ENCODE measurements at regions not wholly inside any gene's neighbourhood (a gene's known extent, or its start where the extent isn't known, plus 50 kb on each side); places are given as distances from the start of the nearest gene placed in this dataset.
A peak's percentile ranks its signal among the peaks of the same experiment; 100 is the strongest.

DNA sequence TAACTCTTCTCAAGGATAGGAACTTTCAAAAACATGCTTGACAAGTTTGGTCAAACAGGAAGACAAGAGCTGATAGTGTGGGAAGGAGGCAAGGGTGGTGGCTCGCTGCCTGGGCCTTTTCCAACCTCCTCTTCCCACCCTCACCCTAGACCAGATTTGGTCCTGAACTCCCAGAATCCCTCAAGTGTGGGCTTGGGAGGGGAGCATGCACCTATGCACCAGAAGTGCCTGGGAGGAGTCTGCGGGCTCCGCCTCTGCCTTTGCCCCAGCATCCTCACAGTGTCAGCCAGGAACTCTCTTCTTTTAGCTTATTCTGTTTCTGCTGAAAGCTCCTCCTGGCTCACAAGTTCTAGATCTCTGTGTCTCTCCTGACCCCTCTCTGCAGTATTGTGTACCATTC lies 126.2 kb upstream of the MRPS22 start:
- Histone ChIP-seq H3K23ac (ENCODE audit: low read depth, low read length, poor library complexity) (no peak overlapping the region), H2AFZ (ENCODE audit: low read length) (no peak overlapping the region), H4K91ac (ENCODE audit: low read depth, low read length, poor library complexity) (no peak overlapping the region), H2AK5ac (ENCODE audit: low read depth, low read length) (no peak overlapping the region), H3K4ac (ENCODE audit: low read length) (no peak overlapping the region), H2BK15ac (ENCODE audit: low read length) (no peak overlapping the region), H4K8ac (ENCODE audit: low read depth, low read length) (no peak overlapping the region), H3K36me3 (replicated peaks in 1 of 2; ENCODE audit: control insufficient read depth in 2 of 2, insufficient read depth in 2 of 2, low read length in 2 of 2) (no peaks in the 10 kb centered on the region), H3K14ac (ENCODE audit: low read length) (no peak overlapping the region), H3K79me1 (ENCODE audit: low read depth, low read length) (no peaks in the 10 kb centered on the region), H3K27me3 (ENCODE audit: control insufficient read depth in 3 of 3, insufficient read depth in 3 of 3, low read depth in 1 of 3, low read length in 3 of 3) (peaks cover 0 to 3% (median 0%) of the 10 kb centered on the region in 3 experiments), H3K4me3 (ENCODE audit: low read length in 2 of 2) (no peak overlapping the region), H3K27ac (replicated peaks; ENCODE audit: low read length) (no peak overlapping the region), H3K4me2 (ENCODE audit: insufficient read depth, low read length, poor library complexity, severe bottlenecking) (no peak overlapping the region), H2BK12ac (ENCODE audit: low read length) (no peak overlapping the region), H3K9ac (ENCODE audit: low read depth, low read length, poor library complexity) (no peak overlapping the region), H2BK5ac (ENCODE audit: low read length) (no peak overlapping the region), H3K4me1 (ENCODE audit: control insufficient read depth in 2 of 2, insufficient read depth in 1 of 2, low read depth in 1 of 2, low read length in 2 of 2) (no peaks in the 10 kb centered on the region), H3K9me3 (replicated peaks in 1 of 2; ENCODE audit: control insufficient read depth in 2 of 2, insufficient read depth in 1 of 2, low read depth in 1 of 2, low read length in 2 of 2) (no peaks in the 10 kb centered on the region), H3K18ac (ENCODE audit: low read length) (no peak overlapping the region), H2BK120ac (ENCODE audit: low read depth, low read length) (no peak overlapping the region)
- no CpG with 5 or more reads among the region's 3 CpGs for WGBS, 2 donors (ENCODE audit: extremely low coverage in 2 of 2, insufficient read length in 2 of 2, insufficient replicate concordance in 1 of 2)
- no peak for DNase-seq (ENCODE audit: low spot score)

DNA sequence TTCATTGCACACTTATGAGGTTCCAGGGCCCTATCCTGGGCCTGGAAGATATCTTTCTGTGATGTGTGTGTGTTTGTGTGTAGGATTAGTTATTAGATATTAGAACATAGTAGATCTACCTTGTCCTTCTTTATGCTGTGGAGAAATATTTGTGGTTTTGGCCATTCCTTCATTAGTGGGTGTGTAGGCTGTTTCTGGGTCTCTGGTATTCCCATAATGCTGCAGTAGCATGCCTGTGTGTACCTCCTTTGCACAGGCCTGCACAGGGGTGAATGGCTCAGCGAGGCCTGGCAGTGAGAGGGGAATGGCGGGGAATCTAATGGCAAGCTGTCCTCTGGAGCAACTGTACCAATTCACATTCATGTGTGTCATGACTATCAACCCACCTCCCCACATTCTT lies 125.8 kb upstream of the MRPS22 start:
- H3K23ac ChIP-seq (ENCODE audit: low read depth, low read length, poor library complexity), result no peak overlapping the region
- WGBS, 2 donors (ENCODE audit: extremely low coverage in 2 of 2, insufficient read length in 2 of 2, insufficient replicate concordance in 1 of 2), result no CpG with 5 or more reads among the region's 2 CpGs
- no peaks in the 10 kb centered on the region for H3K79me1 ChIP-seq (ENCODE audit: low read depth, low read length)
- no peaks in the 10 kb centered on the region for H3K4me1 ChIP-seq (ENCODE audit: control insufficient read depth in 2 of 2, insufficient read depth in 1 of 2, low read depth in 1 of 2, low read length in 2 of 2)
- no peak overlapping the region for H3K4ac ChIP-seq (ENCODE audit: low read length)
- no peak overlapping the region for H3K4me2 ChIP-seq (ENCODE audit: insufficient read depth, low read length, poor library complexity, severe bottlenecking)
- H2BK15ac ChIP-seq (ENCODE audit: low read length), result no peak overlapping the region
- DNase-seq (ENCODE audit: low spot score), result no peak
- H4K91ac ChIP-seq (ENCODE audit: low read depth, low read length, poor library complexity), result no peak overlapping the region
- no peaks in the 10 kb centered on the region for H3K9me3 ChIP-seq (replicated peaks in 1 of 2; ENCODE audit: control insufficient read depth in 2 of 2, insufficient read depth in 1 of 2, low read depth in 1 of 2, low read length in 2 of 2)
- no peak overlapping the region for H2BK5ac ChIP-seq (ENCODE audit: low read length)
- H2BK12ac ChIP-seq (ENCODE audit: low read length), result no peak overlapping the region
- H3K18ac ChIP-seq (ENCODE audit: low read length), result no peak overlapping the region
- H3K9ac ChIP-seq (ENCODE audit: low read depth, low read length, poor library complexity), result no peak overlapping the region
- H4K8ac ChIP-seq (ENCODE audit: low read depth, low read length), result no peak overlapping the region
- H3K4me3 ChIP-seq (ENCODE audit: low read length in 2 of 2), result no peak overlapping the region
- H2AK5ac ChIP-seq (ENCODE audit: low read depth, low read length), result no peak overlapping the region
- peaks cover 0 to 3% (median 0%) of the 10 kb centered on the region in 3 experiments for H3K27me3 ChIP-seq (ENCODE audit: control insufficient read depth in 3 of 3, insufficient read depth in 3 of 3, low read depth in 1 of 3, low read length in 3 of 3)
- H2AFZ ChIP-seq (ENCODE audit: low read length), result no peak overlapping the region
- no peak overlapping the region for H2BK120ac ChIP-seq (ENCODE audit: low read depth, low read length)
- H3K27ac ChIP-seq (replicated peaks; ENCODE audit: low read length), result no peak overlapping the region
- no peaks in the 10 kb centered on the region for H3K36me3 ChIP-seq (replicated peaks in 1 of 2; ENCODE audit: control insufficient read depth in 2 of 2, insufficient read depth in 2 of 2, low read length in 2 of 2)
- no peak overlapping the region for H3K14ac ChIP-seq (ENCODE audit: low read length)

DNA sequence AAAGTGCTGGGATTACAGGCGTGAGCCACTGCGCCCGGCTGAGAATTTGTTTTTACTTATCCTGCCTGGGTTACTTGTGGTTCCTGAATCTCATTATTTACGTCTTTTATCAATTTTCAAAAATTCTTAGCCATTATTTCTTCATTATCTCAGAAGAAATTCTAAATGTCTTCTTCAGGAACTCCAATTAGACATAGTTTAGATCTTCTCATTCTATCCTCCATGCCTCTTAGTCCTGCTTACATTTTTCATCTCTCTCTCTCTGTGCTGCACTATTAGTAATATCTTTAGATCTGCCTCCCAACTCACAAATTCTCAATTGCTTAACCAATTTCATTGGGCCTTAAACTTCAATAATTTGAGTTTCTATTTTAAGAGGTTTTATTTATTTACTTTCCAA lies 124.4 kb upstream of the MRPS22 start:
- Histone ChIP-seq H2BK5ac (ENCODE audit: low read length) (no peak overlapping the region), H3K79me1 (ENCODE audit: low read depth, low read length) (no peaks in the 10 kb centered on the region), H2BK15ac (ENCODE audit: low read length) (no peak overlapping the region), H4K8ac (ENCODE audit: low read depth, low read length) (no peak overlapping the region), H3K9ac (ENCODE audit: low read depth, low read length, poor library complexity) (no peak overlapping the region), H3K27ac (replicated peaks; ENCODE audit: low read length) (no peak overlapping the region), H2AFZ (ENCODE audit: low read length) (no peak overlapping the region), H3K4me3 (ENCODE audit: low read length in 2 of 2) (no peak overlapping the region), H2BK120ac (ENCODE audit: low read depth, low read length) (no peak overlapping the region), H2BK12ac (ENCODE audit: low read length) (no peak overlapping the region), H3K4me1 (ENCODE audit: control insufficient read depth in 2 of 2, insufficient read depth in 1 of 2, low read depth in 1 of 2, low read length in 2 of 2) (no peaks in the 10 kb centered on the region), H3K18ac (ENCODE audit: low read length) (no peak overlapping the region), H2AK5ac (ENCODE audit: low read depth, low read length) (no peak overlapping the region), H3K27me3 (ENCODE audit: control insufficient read depth in 3 of 3, insufficient read depth in 3 of 3, low read depth in 1 of 3, low read length in 3 of 3) (peaks cover 0 to 3% (median 0%) of the 10 kb centered on the region in 3 experiments), H3K23ac (ENCODE audit: low read depth, low read length, poor library complexity) (no peak overlapping the region), H3K36me3 (replicated peaks in 1 of 2; ENCODE audit: control insufficient read depth in 2 of 2, insufficient read depth in 2 of 2, low read length in 2 of 2) (no peaks in the 10 kb centered on the region), H4K91ac (ENCODE audit: low read depth, low read length, poor library complexity) (no peak overlapping the region), H3K4ac (ENCODE audit: low read length) (no peak overlapping the region), H3K14ac (ENCODE audit: low read length) (no peak overlapping the region), H3K9me3 (replicated peaks in 1 of 2; ENCODE audit: control insufficient read depth in 2 of 2, insufficient read depth in 1 of 2, low read depth in 1 of 2, low read length in 2 of 2) (no peaks in the 10 kb centered on the region), H3K4me2 (ENCODE audit: insufficient read depth, low read length, poor library complexity, severe bottlenecking) (no peak overlapping the region)
- no peak for DNase-seq (ENCODE audit: low spot score)
- no CpG with 5 or more reads among the region's 4 CpGs for WGBS, 2 donors (ENCODE audit: extremely low coverage in 2 of 2, insufficient read length in 2 of 2, insufficient replicate concordance in 1 of 2)

DNA sequence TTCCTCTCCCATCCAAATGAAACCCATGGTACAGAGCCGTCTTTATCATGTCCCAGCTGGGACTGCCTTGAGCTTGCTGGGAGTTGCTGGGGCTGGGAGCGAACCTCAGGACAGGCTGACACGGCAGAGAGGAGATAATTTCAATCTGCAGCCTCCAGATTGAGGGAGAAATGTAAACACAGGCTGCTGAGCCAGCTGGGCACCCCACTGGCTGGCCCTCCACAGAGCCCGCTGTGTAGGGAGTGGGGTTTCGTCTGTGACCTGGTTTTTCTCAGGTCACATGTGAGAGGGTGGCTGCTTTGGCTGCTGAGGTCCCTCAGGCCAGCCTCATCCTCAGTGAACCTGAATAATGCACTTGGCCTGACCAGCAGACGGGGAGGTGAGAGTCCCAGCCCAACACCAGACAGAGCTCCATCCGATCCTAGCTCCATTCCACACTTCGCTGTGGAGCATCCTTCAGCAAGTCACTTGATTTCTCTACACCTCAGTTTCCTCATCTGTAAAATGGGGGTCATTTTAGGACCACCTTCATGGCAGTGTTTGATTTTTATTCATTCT lies 121.6 kb upstream of the MRPS22 start:
- no CpG with 5 or more reads among the region's 8 CpGs for WGBS, 2 donors (ENCODE audit: extremely low coverage in 2 of 2, insufficient read length in 2 of 2, insufficient replicate concordance in 1 of 2)
- H3K4me2 ChIP-seq (ENCODE audit: insufficient read depth, low read length, poor library complexity, severe bottlenecking), result no peak overlapping the region
- no peak overlapping the region for H3K4ac ChIP-seq (ENCODE audit: low read length)
- H3K4me3 ChIP-seq (ENCODE audit: low read length in 2 of 2), result peak overlapping the region in 1 of 2 donors; percentile 25
- no peak overlapping the region for H3K18ac ChIP-seq (ENCODE audit: low read length)
- H3K79me1 ChIP-seq (ENCODE audit: low read depth, low read length), result no peaks in the 10 kb centered on the region
- no peak overlapping the region for H3K23ac ChIP-seq (ENCODE audit: low read depth, low read length, poor library complexity)
- DNase-seq (ENCODE audit: low spot score), result no peak
- H2BK15ac ChIP-seq (ENCODE audit: low read length), result no peak overlapping the region
- no peak overlapping the region for H4K8ac ChIP-seq (ENCODE audit: low read depth, low read length)
- no peak overlapping the region for H2AFZ ChIP-seq (ENCODE audit: low read length)
- H4K91ac ChIP-seq (ENCODE audit: low read depth, low read length, poor library complexity), result no peak overlapping the region
- no peaks in the 10 kb centered on the region for H3K27me3 ChIP-seq (ENCODE audit: control insufficient read depth in 3 of 3, insufficient read depth in 3 of 3, low read depth in 1 of 3, low read length in 3 of 3)
- no peaks in the 10 kb centered on the region for H3K36me3 ChIP-seq (replicated peaks in 1 of 2; ENCODE audit: control insufficient read depth in 2 of 2, insufficient read depth in 2 of 2, low read length in 2 of 2)
- H3K9ac ChIP-seq (ENCODE audit: low read depth, low read length, poor library complexity), result no peak overlapping the region
- no peak overlapping the region for H2AK5ac ChIP-seq (ENCODE audit: low read depth, low read length)
- H2BK120ac ChIP-seq (ENCODE audit: low read depth, low read length), result no peak overlapping the region
- H3K27ac ChIP-seq (replicated peaks; ENCODE audit: low read length), result no peak overlapping the region
- H2BK12ac ChIP-seq (ENCODE audit: low read length), result no peak overlapping the region
- H3K9me3 ChIP-seq (replicated peaks in 1 of 2; ENCODE audit: control insufficient read depth in 2 of 2, insufficient read depth in 1 of 2, low read depth in 1 of 2, low read length in 2 of 2), result no peaks in the 10 kb centered on the region
- H3K4me1 ChIP-seq (ENCODE audit: control insufficient read depth in 2 of 2, insufficient read depth in 1 of 2, low read depth in 1 of 2, low read length in 2 of 2), result no peaks in the 10 kb centered on the region
- H3K14ac ChIP-seq (ENCODE audit: low read length), result no peak overlapping the region
- H2BK5ac ChIP-seq (ENCODE audit: low read length), result no peak overlapping the region

All from neuronal stem cell (in vitro differentiated cells).